ENCODE measurements at regions not wholly inside any gene's neighbourhood (a gene's known extent, or its start where the extent isn't known, plus 50 kb on each side); places are given as distances from the start of the nearest gene placed in this dataset.

DNA sequence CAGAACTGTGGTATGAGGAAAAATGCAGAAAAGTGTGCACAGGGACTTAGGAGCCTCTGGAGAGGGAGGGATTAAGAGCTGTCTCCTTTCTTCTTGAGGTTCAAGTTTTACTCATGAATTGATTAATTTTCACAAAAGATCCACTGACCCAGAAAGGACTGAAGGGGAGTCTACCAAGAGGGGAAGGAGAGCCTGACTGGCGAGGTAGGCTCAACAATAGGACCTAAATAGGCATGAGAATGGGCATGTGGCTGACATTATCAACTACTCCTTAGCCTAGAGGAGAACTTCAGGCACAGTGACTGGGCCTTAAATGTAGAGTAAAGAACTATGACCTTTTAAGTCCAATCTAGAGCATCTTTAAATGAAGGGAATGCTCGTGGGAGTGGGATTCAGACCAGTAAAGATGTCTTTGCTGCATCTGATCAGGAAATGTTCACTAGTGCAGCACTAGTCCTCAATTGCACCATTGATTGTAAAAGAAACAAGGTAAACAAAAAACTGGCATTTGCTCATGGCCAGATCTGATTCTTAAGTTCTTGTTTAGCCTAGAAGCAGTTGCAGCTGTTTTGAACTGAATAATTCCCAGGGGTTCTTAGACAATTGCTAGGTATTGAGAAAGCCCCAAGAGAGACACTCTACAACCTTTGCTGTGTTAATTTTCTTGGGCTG, 135.6 kb downstream of the RAB38 start:
- TF ChIP-seq CTCF (IDR thresholded peaks at IDR 0.05; ENCODE audit: poor library complexity, severe bottlenecking) (no peak), EP300 (conservative IDR thresholded peaks at IDR 0.05; ENCODE audit: poor library complexity, severe bottlenecking) (no peak), EZH2 (IDR thresholded peaks at IDR 0.05; ENCODE audit: borderline replicate concordance, insufficient read depth, low read length, poor library complexity, severe bottlenecking) (no peak), TAF1 (IDR thresholded peaks at IDR 0.05; ENCODE audit: low read depth) (no peak), SMC3 (conservative IDR thresholded peaks at IDR 0.05; ENCODE audit: poor library complexity) (no peak), RAD21 (conservative IDR thresholded peaks at IDR 0.05) (no peak), POLR2AphosphoS5 (IDR thresholded peaks at IDR 0.05) (no peak), REST (IDR thresholded peaks at IDR 0.05; ENCODE audit: borderline replicate concordance) (no peak), MXI1 (conservative IDR thresholded peaks at IDR 0.05; ENCODE audit: poor library complexity, severe bottlenecking) (no peak)

All from neural cell (in vitro differentiated cells).